Neutrophil (primary cell): ENCODE measurements at regions not wholly inside any gene's neighbourhood (a gene's known extent, or its start where the extent isn't known, plus 50 kb on each side); places are given as distances from the start of the nearest gene placed in this dataset.

Experiments used
- H3K27ac ChIP-seq: fragments of 200-600 bp; sonication (generic); 2 replicates; pipeline ENCODE4 v1.5.1; 2016; ENCODE audit warnings: mild to moderate bottlenecking, moderate library complexity
- H3K27me3 ChIP-seq: fragments of 200-600 bp; sonication (generic); 2 replicates; pipeline ENCODE4 v1.6.0; 2016; ENCODE audit warnings: mild to moderate bottlenecking
- H3K36me3 ChIP-seq: fragments of 200-600 bp; sonication (generic); 2 replicates; pipeline ENCODE4 v1.5.1; 2017
- H3K4me1 ChIP-seq, 2 experiments: fragments of 200-600 bp in 1 of 2; sonication (generic) in 1 of 2; 1 replicate in 1 of 2; 2 replicates in 1 of 2; pipeline versions ENCODE4 v1.5.1 to v1.6.1; 2013 to 2016; ENCODE audit warnings: low read depth in 1 of 2, low read length in 1 of 2, mild to moderate bottlenecking in 1 of 2, moderate library complexity in 1 of 2; ENCODE audit not compliant: control insufficient read depth in 1 of 2, insufficient read depth in 1 of 2
- H3K4me3 ChIP-seq, 2 experiments: fragments of 200-600 bp in 1 of 2; sonication (generic) in 1 of 2; 1 replicate in 1 of 2; 2 replicates in 1 of 2; pipeline ENCODE4 v1.5.1; 2013 to 2016; ENCODE audit warnings: low read depth in 1 of 2, low read length in 1 of 2, mild to moderate bottlenecking in 1 of 2, moderate library complexity in 1 of 2
- H3K9me3 ChIP-seq: fragments of 200-600 bp; sonication (generic); 2 replicates; pipeline ENCODE4 v1.5.1; 2016
- TF ChIP-seq, protein P1 (sequence below): fragments of 200-600 bp; sonication (generic); IDR thresholded peaks from 2 replicates; pipeline ENCODE4 v1.5.1; 2016; ENCODE audit warnings: antibody characterized with exemption

DNA sequence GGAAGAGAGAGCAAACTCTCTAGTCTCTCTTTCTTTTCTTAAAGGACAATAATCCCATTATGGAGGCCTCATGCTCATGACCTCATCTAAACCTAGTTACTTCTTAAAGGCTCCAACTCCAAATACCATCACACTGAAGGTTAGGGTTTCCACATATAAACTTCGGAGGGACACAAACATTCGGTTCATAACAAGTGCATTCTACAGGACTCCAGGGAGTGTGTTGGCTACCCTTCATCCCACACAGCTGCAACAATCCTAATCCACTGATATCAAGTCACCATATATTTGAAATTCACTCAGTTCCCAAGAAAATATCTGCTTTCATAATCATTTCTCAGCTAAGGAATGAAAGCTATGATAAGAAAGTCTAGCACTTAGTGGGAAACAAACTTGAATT is 265.9 kb upstream of the PLEKHG7 start:
- H3K4me1 ChIP-seq, result peaks cover 0 to 6% of the 10 kb centered on the region in 2 experiments
- H3K9me3 ChIP-seq, result no peaks in the 10 kb centered on the region
- TF ChIP-seq, protein P1, sequence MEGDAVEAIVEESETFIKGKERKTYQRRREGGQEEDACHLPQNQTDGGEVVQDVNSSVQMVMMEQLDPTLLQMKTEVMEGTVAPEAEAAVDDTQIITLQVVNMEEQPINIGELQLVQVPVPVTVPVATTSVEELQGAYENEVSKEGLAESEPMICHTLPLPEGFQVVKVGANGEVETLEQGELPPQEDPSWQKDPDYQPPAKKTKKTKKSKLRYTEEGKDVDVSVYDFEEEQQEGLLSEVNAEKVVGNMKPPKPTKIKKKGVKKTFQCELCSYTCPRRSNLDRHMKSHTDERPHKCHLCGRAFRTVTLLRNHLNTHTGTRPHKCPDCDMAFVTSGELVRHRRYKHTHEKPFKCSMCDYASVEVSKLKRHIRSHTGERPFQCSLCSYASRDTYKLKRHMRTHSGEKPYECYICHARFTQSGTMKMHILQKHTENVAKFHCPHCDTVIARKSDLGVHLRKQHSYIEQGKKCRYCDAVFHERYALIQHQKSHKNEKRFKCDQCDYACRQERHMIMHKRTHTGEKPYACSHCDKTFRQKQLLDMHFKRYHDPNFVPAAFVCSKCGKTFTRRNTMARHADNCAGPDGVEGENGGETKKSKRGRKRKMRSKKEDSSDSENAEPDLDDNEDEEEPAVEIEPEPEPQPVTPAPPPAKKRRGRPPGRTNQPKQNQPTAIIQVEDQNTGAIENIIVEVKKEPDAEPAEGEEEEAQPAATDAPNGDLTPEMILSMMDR, result no peak
- H3K27ac ChIP-seq, result no peak overlapping the region
- no peaks in the 10 kb centered on the region for H3K27me3 ChIP-seq
- no peaks in the 10 kb centered on the region for H3K36me3 ChIP-seq
- no peak overlapping the region for H3K4me3 ChIP-seq

DNA sequence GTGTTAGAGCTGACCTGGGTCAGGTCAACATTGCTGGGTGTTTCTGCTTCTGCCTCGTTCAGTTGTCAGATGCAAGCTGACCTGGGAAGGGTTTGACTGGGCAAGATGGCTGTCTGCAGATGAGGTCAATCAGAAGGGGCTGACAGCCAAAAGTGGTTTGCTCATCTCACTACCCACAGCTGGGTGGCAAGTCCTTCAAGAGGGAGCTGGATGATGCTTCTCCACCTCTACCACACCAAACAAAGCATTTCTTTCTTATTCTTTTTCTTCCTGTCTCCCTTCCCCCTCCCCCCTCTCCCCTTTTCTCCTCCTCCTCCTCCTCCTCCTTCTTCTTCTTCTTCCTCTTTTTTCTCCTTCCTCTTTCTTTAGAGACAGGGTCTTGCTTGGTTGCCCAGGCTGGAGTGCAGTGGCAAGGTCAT is 268.2 kb upstream of the PLEKHG7 start:
- Histone ChIP-seq H3K4me1 (peaks cover 0 to 6% of the 10 kb centered on the region in 2 experiments), H3K27ac (no peak overlapping the region), H3K27me3 (no peaks in the 10 kb centered on the region), H3K36me3 (no peaks in the 10 kb centered on the region), H3K9me3 (no peaks in the 10 kb centered on the region), H3K4me3 (no peak overlapping the region)
- TF ChIP-seq, protein P1, result no peak

DNA sequence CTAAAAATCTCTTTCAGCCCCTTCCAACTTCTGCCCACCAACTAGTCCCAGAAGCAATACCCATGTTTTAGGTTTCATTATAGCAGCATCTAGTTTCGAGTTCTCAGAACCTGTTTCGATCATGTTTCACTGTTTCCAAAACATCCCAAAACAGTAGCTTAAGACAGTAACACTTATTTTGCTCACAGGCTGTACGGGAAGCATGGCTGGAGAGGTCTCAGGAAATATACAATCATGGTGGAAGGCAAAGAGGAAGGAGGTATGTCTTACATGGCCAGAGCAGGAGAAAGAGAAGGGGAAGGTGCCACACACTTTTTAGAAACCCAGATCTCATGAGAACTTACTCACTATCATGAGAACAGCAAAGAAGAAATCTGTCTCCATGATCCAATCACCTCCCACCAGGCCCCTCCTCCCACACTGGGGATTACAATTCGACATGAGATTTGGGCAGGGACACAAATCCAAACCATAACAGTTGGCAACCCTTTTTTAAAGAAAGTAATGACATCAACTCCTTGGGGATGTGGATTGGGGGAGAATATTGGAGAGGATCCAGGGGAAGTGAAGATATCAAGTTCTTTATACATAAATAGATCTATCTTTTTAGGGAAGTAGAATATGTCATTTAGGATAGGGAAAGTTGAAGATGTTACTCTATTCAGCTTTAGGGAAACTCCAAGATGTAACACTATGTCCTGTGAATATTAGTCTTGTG is 269.9 kb upstream of the PLEKHG7 start:
- TF ChIP-seq, protein P1, result no peak

DNA sequence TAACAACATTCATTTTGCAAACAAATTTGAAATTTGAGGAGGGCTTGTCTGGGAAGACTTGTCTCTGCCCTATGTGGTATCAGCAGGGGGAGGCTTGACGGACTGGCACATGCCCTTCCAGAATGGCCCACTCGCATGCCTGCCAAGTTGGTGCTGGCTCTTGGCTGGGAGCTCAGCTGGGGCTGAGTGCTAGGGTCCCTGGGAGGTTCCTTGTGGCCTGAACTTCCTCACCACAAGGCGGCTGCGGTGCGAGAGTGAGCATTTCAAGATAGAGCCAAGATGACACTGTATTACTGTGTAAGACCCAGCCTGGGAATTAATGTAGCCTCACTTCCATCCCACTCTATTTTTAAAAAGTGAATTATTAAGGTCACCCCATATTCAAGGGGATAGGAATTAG is 271.6 kb upstream of the PLEKHG7 start:
- no peak overlapping the region for H3K4me3 ChIP-seq
- no peak overlapping the region for H3K27ac ChIP-seq
- TF ChIP-seq, protein P1, result no peak
- peaks cover 0 to 6% of the 10 kb centered on the region in 2 experiments for H3K4me1 ChIP-seq
- H3K27me3 ChIP-seq, result no peaks in the 10 kb centered on the region
- no peaks in the 10 kb centered on the region for H3K36me3 ChIP-seq
- H3K9me3 ChIP-seq, result no peaks in the 10 kb centered on the region

More for the DNA sequence above, 269.9 kb upstream of the PLEKHG7 start:
- Histone ChIP-seq H3K4me1 (peaks cover 0 to 6% of the 10 kb centered on the region in 2 experiments), H3K4me3 (no peak overlapping the region), H3K27ac (no peak overlapping the region), H3K9me3 (no peaks in the 10 kb centered on the region), H3K36me3 (no peaks in the 10 kb centered on the region), H3K27me3 (no peaks in the 10 kb centered on the region)

DNA sequence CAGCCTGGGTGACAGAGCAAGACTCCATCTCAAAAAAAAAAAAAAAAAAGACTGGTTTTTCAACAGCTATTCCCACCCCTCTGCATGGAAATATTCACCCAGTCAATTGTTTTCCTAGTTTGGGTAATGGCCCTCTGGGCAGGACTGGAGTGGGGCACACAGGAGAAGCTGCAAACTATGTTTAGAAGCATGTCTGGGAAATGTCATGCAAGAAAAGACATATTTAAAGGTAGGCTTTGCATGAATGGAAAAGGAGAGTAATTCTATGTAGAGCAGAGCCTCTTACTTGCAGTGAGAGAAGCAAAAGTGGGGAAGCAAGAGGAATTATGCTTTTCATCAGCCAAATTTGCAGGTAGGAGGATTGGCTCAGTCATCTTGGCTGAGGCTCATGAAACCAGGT is 276.5 kb upstream of the PLEKHG7 start:
- no peaks in the 10 kb centered on the region for H3K36me3 ChIP-seq
- no peaks in the 10 kb centered on the region for H3K9me3 ChIP-seq
- no peaks in the 10 kb centered on the region for H3K4me1 ChIP-seq
- H3K27ac ChIP-seq, result no peak overlapping the region
- TF ChIP-seq, protein P1, result no peak
- no peaks in the 10 kb centered on the region for H3K27me3 ChIP-seq
- H3K4me3 ChIP-seq, result no peak overlapping the region
